ENCODE measurements at regions not wholly inside any gene's neighbourhood (a gene's known extent, or its start where the extent isn't known, plus 50 kb on each side); places are given as distances from the start of the nearest gene placed in this dataset.

GRCh38 chr13:110014719-110015118 lies 228.3 kb upstream of the IRS2 start:
- no peak overlapping the region for H3K4me3 ChIP-seq
- no peaks in the 10 kb centered on the region for H3K36me3 ChIP-seq
- no peak overlapping the region for H3K27ac ChIP-seq
- TF ChIP-seq, protein P1, sequence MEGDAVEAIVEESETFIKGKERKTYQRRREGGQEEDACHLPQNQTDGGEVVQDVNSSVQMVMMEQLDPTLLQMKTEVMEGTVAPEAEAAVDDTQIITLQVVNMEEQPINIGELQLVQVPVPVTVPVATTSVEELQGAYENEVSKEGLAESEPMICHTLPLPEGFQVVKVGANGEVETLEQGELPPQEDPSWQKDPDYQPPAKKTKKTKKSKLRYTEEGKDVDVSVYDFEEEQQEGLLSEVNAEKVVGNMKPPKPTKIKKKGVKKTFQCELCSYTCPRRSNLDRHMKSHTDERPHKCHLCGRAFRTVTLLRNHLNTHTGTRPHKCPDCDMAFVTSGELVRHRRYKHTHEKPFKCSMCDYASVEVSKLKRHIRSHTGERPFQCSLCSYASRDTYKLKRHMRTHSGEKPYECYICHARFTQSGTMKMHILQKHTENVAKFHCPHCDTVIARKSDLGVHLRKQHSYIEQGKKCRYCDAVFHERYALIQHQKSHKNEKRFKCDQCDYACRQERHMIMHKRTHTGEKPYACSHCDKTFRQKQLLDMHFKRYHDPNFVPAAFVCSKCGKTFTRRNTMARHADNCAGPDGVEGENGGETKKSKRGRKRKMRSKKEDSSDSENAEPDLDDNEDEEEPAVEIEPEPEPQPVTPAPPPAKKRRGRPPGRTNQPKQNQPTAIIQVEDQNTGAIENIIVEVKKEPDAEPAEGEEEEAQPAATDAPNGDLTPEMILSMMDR (IDR thresholded peaks at IDR 0.05): no peak
- H3K4me1 ChIP-seq: peaks cover 0 to 16% of the 10 kb centered on the region in 2 donors
- H3K27me3 ChIP-seq: no peaks in the 10 kb centered on the region
- H3K9me3 ChIP-seq: no peaks in the 10 kb centered on the region
- DNase-seq (ENCODE audit: low spot score): no peak

DNA sequence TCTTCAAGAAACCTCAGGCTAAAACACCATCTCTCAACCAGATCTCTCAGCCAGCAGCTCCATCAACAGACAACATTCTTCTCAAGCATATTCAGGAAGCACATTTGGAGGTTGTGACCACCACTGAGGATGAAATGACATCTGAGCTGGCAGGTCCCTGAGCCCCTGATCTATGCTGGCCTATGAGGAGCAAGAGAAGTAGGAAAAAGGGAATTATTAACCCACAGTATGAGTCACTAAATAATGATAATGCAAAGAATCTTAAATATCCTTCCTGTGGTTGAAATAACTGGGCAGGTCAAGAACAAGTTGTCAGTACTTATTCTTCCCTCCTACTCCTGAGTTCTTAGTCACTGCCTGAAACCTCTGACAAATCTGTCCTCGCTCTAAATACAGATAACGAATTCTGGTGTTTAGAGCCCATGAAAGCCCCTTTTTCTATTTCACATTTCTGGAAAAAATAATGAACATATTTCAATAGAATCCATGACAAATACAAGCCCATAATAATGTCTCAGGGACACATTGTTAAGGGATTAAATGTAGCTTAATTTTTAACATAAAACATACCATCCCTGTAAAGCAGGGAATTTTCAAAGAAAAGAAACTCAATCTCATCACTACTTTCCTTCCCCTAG lies 225.8 kb upstream of the IRS2 start:
- Histone ChIP-seq H3K4me3 (no peak overlapping the region), H3K27me3 (no peaks in the 10 kb centered on the region)
- TF ChIP-seq, protein P1 (IDR thresholded peaks at IDR 0.05): no peak

GRCh38 chr13:110010404-110011138 lies 224.2 kb upstream of the IRS2 start:
- Histone ChIP-seq H3K4me3 (no peak overlapping the region), H3K27ac (no peak overlapping the region), H3K4me1 (peaks cover 0 to 9% of the 10 kb centered on the region in 2 donors), H3K36me3 (no peaks in the 10 kb centered on the region), H3K9me3 (no peaks in the 10 kb centered on the region), H3K27me3 (no peaks in the 10 kb centered on the region)
- DNase-seq (ENCODE audit: low spot score): no peak
- TF ChIP-seq, protein P1 (IDR thresholded peaks at IDR 0.05): no peak

More for the DNA sequence above, 225.8 kb upstream of the IRS2 start:
- H3K9me3 ChIP-seq: no peaks in the 10 kb centered on the region
- no peak for DNase-seq (ENCODE audit: low spot score)
- no peak overlapping the region for H3K27ac ChIP-seq
- H3K36me3 ChIP-seq: no peaks in the 10 kb centered on the region
- H3K4me1 ChIP-seq: peaks cover 0 to 11% of the 10 kb centered on the region in 2 donors

DNA sequence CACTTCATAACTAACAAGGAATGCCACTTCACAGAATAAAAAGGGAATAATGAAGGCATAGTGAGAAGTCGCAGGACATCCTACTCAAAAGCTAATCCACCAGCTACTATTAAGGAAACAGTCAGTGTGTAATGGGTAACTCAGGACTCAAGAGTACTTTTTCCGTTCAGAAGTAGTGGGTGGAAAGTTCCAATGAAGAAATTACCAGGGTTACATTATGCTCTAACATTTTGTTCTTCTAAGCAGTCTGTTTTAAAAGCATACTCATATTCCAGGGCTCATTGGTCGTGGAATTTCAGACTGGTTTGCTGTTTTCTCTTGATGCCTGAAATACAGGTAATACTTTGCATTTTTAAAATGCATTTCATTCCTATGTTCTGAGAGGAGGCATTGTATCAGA lies 222.4 kb upstream of the IRS2 start:
- DNase-seq (ENCODE audit: low spot score): no peak
- H3K36me3 ChIP-seq: no peaks in the 10 kb centered on the region
- no peak overlapping the region for H3K4me3 ChIP-seq
- no peaks in the 10 kb centered on the region for H3K27me3 ChIP-seq
- TF ChIP-seq, protein P1 (IDR thresholded peaks at IDR 0.05): no peak
- H3K27ac ChIP-seq: no peak overlapping the region
- no peaks in the 10 kb centered on the region for H3K9me3 ChIP-seq
- H3K4me1 ChIP-seq: peaks cover 0 to 9% of the 10 kb centered on the region in 2 donors

GRCh38 chr13:110006304-110006703 lies 219.9 kb upstream of the IRS2 start:
- TF ChIP-seq, protein P1 (IDR thresholded peaks at IDR 0.05): no peak
- Histone ChIP-seq H3K27ac (no peak overlapping the region), H3K9me3 (no peaks in the 10 kb centered on the region), H3K4me1 (peaks cover 0 to 9% of the 10 kb centered on the region in 2 donors), H3K4me3 (no peak overlapping the region), H3K36me3 (no peaks in the 10 kb centered on the region), H3K27me3 (no peaks in the 10 kb centered on the region)
- no peak for DNase-seq (ENCODE audit: low spot score)
